ENCODE measurements at regions not wholly inside any gene's neighbourhood (a gene's known extent, or its start where the extent isn't known, plus 50 kb on each side); places are given as distances from the start of the nearest gene placed in this dataset.
A peak's percentile ranks its signal among the peaks of the same experiment; 100 is the strongest.

DNA sequence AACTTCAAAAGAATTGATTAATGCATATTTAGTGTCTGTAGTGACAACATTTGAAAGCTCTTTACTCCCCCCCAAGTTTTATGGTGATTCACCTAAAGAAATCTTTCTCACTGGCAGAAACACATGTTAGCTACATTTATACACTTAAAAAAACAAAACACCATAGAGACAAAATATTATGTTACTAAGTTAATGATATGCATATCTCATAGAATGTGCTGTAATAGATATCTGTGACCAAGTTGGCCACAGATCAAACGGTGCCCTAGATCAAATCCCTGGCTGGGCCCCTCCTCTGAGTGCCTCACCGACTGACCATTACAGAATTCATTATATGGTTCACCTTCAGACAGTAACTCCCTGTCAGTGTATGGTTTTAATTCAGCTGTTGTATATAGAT lies 322.1 kb upstream of the LYPLAL1 start:
- H3K27me3 ChIP-seq (replicated peaks): no peaks in the 10 kb centered on the region
- in situ Hi-C loops (cut with HindIII; ENCODE audit: low pct_ligation_motif_present, low sequenced_read_pairs): no loop called here
- DNase-seq: peak; percentile 72
- TF ChIP-seq, protein P1, sequence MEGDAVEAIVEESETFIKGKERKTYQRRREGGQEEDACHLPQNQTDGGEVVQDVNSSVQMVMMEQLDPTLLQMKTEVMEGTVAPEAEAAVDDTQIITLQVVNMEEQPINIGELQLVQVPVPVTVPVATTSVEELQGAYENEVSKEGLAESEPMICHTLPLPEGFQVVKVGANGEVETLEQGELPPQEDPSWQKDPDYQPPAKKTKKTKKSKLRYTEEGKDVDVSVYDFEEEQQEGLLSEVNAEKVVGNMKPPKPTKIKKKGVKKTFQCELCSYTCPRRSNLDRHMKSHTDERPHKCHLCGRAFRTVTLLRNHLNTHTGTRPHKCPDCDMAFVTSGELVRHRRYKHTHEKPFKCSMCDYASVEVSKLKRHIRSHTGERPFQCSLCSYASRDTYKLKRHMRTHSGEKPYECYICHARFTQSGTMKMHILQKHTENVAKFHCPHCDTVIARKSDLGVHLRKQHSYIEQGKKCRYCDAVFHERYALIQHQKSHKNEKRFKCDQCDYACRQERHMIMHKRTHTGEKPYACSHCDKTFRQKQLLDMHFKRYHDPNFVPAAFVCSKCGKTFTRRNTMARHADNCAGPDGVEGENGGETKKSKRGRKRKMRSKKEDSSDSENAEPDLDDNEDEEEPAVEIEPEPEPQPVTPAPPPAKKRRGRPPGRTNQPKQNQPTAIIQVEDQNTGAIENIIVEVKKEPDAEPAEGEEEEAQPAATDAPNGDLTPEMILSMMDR (IDR thresholded peaks at IDR 0.05; ENCODE audit: low read depth, low read length, missing control alignments): no peak
- H3K27ac ChIP-seq: no peak overlapping the region
- H3K4me3 ChIP-seq (ENCODE audit: low read depth, low read length): no peak overlapping the region
- H3K36me3 ChIP-seq (replicated peaks): no peaks in the 10 kb centered on the region

DNA sequence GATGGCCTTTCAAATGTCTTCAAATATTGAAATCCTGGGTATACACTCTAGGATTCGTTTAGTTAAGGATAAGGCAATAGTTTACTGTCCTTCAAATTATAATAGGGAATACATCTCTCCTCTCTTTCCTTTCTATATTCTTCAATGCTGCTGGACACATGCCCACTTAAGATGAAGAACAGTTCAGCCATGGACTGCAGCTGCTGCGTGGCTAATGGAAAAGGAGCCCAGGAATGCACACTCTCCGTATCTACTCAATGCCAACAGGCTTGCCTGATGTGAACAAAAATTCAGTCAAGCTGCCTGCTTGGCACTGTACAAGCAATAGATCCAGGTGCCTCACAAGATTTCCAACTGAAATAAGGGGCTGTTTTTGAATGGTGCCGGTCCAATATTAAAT lies 321.2 kb upstream of the LYPLAL1 start:
- Histone ChIP-seq H3K27me3 (replicated peaks) (no peaks in the 10 kb centered on the region), H3K36me3 (replicated peaks) (no peaks in the 10 kb centered on the region), H3K4me3 (ENCODE audit: low read depth, low read length) (no peak overlapping the region), H3K27ac (no peak overlapping the region)
- in situ Hi-C loops (cut with HindIII; ENCODE audit: low pct_ligation_motif_present, low sequenced_read_pairs): no loop called here
- no peak for DNase-seq
- TF ChIP-seq, protein P1 (IDR thresholded peaks at IDR 0.05; ENCODE audit: low read depth, low read length, missing control alignments): no peak

DNA sequence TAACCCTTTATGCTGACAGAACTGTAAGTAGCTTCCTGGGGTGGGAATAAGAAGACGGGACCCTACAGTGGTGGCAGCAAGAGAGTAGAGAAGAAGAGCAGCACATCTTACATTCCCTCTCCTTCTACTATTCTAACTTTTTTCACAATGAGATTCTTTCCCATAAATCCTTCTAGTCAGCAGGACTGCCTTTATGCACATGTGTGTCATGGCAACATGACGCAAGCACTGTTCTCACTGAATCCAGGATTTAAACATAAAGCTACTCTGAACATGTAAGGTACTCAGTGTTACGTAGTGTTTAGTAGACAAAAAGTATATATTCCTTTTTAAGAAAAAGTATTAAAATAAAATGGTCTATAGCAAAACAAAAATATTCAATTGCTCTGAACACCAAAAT lies 309.7 kb upstream of the LYPLAL1 start:
- Histone ChIP-seq H3K27me3 (replicated peaks) (no peaks in the 10 kb centered on the region), H3K4me3 (ENCODE audit: low read depth, low read length) (no peak overlapping the region), H3K36me3 (replicated peaks) (no peaks in the 10 kb centered on the region), H3K27ac (no peak overlapping the region)
- TF ChIP-seq, protein P1 (IDR thresholded peaks at IDR 0.05; ENCODE audit: low read depth, low read length, missing control alignments): no peak
- no peak for DNase-seq
- in situ Hi-C loops (cut with HindIII; ENCODE audit: low pct_ligation_motif_present, low sequenced_read_pairs): no loop called here

DNA sequence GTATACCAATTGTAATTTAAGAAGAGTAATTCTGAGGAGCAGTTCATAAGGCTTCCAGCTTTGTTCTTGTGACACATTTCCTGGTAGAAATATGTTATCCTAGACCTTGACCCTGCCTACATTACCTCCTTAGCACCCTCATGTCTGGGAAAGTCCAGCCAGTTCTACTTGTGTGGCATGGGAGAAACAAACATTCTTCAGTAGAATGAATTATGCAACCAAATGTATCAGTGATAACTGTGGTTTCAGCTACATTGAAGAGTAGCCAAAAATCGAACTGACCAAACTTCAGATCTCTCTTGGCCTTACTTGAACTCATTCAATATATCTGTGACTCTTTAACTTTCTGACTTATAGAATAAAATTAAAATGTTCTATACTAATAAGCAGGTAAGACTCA lies 308.1 kb upstream of the LYPLAL1 start:
- Histone ChIP-seq H3K27me3 (replicated peaks) (no peaks in the 10 kb centered on the region), H3K27ac (peak overlapping the region; percentile 49), H3K36me3 (replicated peaks) (no peaks in the 10 kb centered on the region), H3K4me3 (ENCODE audit: low read depth, low read length) (no peak overlapping the region)
- TF ChIP-seq, protein P1 (IDR thresholded peaks at IDR 0.05; ENCODE audit: low read depth, low read length, missing control alignments): no peak
- in situ Hi-C loops (cut with HindIII; ENCODE audit: low pct_ligation_motif_present, low sequenced_read_pairs): no loop called here
- DNase-seq: peak; percentile 67

DNA sequence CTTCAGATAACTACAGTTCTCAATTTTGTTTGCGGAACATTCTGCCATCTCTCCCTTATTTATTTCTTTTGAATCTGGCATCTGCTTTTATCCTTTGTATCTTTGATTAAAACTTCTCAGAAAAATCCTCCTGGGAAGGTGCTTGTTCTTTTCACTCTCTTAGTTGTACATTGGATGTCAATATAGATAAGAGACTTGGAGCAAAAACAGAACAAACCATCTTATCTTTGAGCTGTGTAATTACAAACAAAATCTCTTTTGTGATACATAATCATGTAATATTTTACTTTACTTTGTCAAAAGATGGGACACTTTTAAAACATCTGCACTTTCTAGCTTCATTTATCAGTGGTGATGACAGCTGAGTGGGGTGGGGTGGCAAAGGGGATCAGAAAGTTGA lies 307.2 kb upstream of the LYPLAL1 start:
- no peak overlapping the region for H3K4me3 ChIP-seq (ENCODE audit: low read depth, low read length)
- in situ Hi-C loops (cut with HindIII; ENCODE audit: low pct_ligation_motif_present, low sequenced_read_pairs): no loop called here
- no peak overlapping the region for H3K27ac ChIP-seq
- no peaks in the 10 kb centered on the region for H3K36me3 ChIP-seq (replicated peaks)
- DNase-seq: no peak
- TF ChIP-seq, protein P1 (IDR thresholded peaks at IDR 0.05; ENCODE audit: low read depth, low read length, missing control alignments): no peak
- no peaks in the 10 kb centered on the region for H3K27me3 ChIP-seq (replicated peaks)

DNA sequence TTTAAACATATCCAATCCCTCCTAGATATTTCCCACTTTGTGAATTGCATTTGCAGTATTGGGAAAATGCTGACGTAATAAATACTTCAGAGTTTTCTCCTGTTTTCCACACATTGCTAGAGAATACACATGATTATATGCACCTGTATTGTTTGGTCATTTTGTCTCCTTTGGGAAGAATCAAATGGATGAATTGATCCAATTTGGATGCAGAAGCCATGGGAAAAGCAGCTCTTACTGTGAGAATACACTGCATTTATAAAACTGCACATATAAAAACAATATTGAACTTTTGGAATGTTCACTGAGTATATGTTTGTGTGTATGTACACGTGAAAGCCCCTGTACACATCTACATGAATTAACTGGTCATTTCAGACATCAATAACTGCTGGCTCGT lies 306.6 kb upstream of the LYPLAL1 start:
- Histone ChIP-seq H3K4me3 (ENCODE audit: low read depth, low read length) (no peak overlapping the region), H3K27ac (no peak overlapping the region), H3K27me3 (replicated peaks) (no peaks in the 10 kb centered on the region), H3K36me3 (replicated peaks) (no peaks in the 10 kb centered on the region)
- in situ Hi-C loops (cut with HindIII; ENCODE audit: low pct_ligation_motif_present, low sequenced_read_pairs): no loop called here
- TF ChIP-seq, protein P1 (IDR thresholded peaks at IDR 0.05; ENCODE audit: low read depth, low read length, missing control alignments): no peak
- no peak for DNase-seq
